Mammary epithelial cell (primary cell): ENCODE measurements at regions not wholly inside any gene's neighbourhood (a gene's known extent, or its start where the extent isn't known, plus 50 kb on each side); places are given as distances from the start of the nearest gene placed in this dataset.

Source experiments
- EZH2 ChIP-seq: IDR thresholded peaks from 2 replicates; pipeline ENCODE4 v1.6.1; 2012; ENCODE audit warnings: low read length, inconsistent platforms, borderline replicate concordance
- TF ChIP-seq, protein P1 (sequence below), 2 donors: IDR thresholded peaks in 1 of 2; conservative IDR thresholded peaks in 1 of 2; 2 replicates each; pipeline ENCODE4 v1.5.1; 2011 to 2012; ENCODE audit warnings: inconsistent platforms in 2 of 2, low read length in 2 of 2, mild to moderate bottlenecking in 2 of 2, control low read depth in 1 of 2, low read depth in 1 of 2; ENCODE audit not compliant: insufficient read depth in 1 of 2; ENCODE audit errors: extremely low read depth in 1 of 2

- TF ChIP-seq, protein P1, sequence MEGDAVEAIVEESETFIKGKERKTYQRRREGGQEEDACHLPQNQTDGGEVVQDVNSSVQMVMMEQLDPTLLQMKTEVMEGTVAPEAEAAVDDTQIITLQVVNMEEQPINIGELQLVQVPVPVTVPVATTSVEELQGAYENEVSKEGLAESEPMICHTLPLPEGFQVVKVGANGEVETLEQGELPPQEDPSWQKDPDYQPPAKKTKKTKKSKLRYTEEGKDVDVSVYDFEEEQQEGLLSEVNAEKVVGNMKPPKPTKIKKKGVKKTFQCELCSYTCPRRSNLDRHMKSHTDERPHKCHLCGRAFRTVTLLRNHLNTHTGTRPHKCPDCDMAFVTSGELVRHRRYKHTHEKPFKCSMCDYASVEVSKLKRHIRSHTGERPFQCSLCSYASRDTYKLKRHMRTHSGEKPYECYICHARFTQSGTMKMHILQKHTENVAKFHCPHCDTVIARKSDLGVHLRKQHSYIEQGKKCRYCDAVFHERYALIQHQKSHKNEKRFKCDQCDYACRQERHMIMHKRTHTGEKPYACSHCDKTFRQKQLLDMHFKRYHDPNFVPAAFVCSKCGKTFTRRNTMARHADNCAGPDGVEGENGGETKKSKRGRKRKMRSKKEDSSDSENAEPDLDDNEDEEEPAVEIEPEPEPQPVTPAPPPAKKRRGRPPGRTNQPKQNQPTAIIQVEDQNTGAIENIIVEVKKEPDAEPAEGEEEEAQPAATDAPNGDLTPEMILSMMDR (conservative IDR thresholded peaks at IDR 0.05 in 1 of 2, IDR thresholded peaks at IDR 0.05 in 1 of 2; ENCODE audit: extremely low read depth in 1 of 2, insufficient read depth in 1 of 2, low read depth in 1 of 2, low read length in 2 of 2), result no peak
- no peak for TF ChIP-seq EZH2
These were observed 213.5 kb downstream of the FSIP2 start for GRCh38 chr2:185952100-185952499.
